ENCODE measurements at regions not wholly inside any gene's neighbourhood (a gene's known extent, or its start where the extent isn't known, plus 50 kb on each side); places are given as distances from the start of the nearest gene placed in this dataset.

- no peak for DNase-seq (ENCODE audit: low spot score in 2 of 2)
- intact Hi-C loops (cut with DNase I; ENCODE audit: low total_unique reads), result no loop called here
- Histone ChIP-seq H3K27me3 (no peaks in the 10 kb centered on the region), H3K4me3 (no peak overlapping the region), H3K27ac (no peak overlapping the region), H3K9me3 (no peaks in the 10 kb centered on the region), H3K4me1 (no peaks in the 10 kb centered on the region), H3K36me3 (no peaks in the 10 kb centered on the region)
- TF ChIP-seq POLR2A (IDR thresholded peaks at IDR 0.05) (no peak), POLR2AphosphoS5 (IDR thresholded peaks at IDR 0.05) (no peak), CTCF (IDR thresholded peaks at IDR 0.05) (no peak)
Measured at GRCh38 chr6:21845439-21846140, 252.0 kb downstream of the SOX4 start.

- H3K4me1 ChIP-seq, result no peaks in the 10 kb centered on the region
- H3K36me3 ChIP-seq, result no peaks in the 10 kb centered on the region
- TF ChIP-seq POLR2A (IDR thresholded peaks at IDR 0.05) (no peak), POLR2AphosphoS5 (IDR thresholded peaks at IDR 0.05) (no peak), CTCF (IDR thresholded peaks at IDR 0.05) (no peak)
Measured at GRCh38 chr6:21846541-21847451, 253.2 kb downstream of the SOX4 start.

GRCh38 chr6:21847711-21848480 lies 254.3 kb downstream of the SOX4 start:
- intact Hi-C loops (cut with DNase I; ENCODE audit: low total_unique reads), result no loop called here

More at GRCh38 chr6:21846541-21847451, 253.2 kb downstream of the SOX4 start:
- Histone ChIP-seq H3K27ac (no peak overlapping the region), H3K9me3 (no peaks in the 10 kb centered on the region), H3K4me3 (no peak overlapping the region), H3K27me3 (no peaks in the 10 kb centered on the region)
- DNase-seq (ENCODE audit: low spot score in 2 of 2), result no peak
- intact Hi-C loops (cut with DNase I; ENCODE audit: low total_unique reads), result no loop called here

GRCh38 chr6:21850691-21851090 lies 257.1 kb downstream of the SOX4 start:
- Histone ChIP-seq H3K4me3 (no peak overlapping the region), H3K36me3 (no peaks in the 10 kb centered on the region), H3K27me3 (no peaks in the 10 kb centered on the region), H3K27ac (no peak overlapping the region), H3K4me1 (no peaks in the 10 kb centered on the region), H3K9me3 (no peaks in the 10 kb centered on the region)
- TF ChIP-seq POLR2A (IDR thresholded peaks at IDR 0.05) (no peak), CTCF (IDR thresholded peaks at IDR 0.05) (no peak), POLR2AphosphoS5 (IDR thresholded peaks at IDR 0.05) (no peak)
- no peak for DNase-seq (ENCODE audit: low spot score in 2 of 2)
- intact Hi-C loops (cut with DNase I; ENCODE audit: low total_unique reads), result no loop called here

More at GRCh38 chr6:21847711-21848480, 254.3 kb downstream of the SOX4 start:
- Histone ChIP-seq H3K4me3 (no peak overlapping the region), H3K27me3 (no peaks in the 10 kb centered on the region), H3K9me3 (no peaks in the 10 kb centered on the region), H3K4me1 (no peaks in the 10 kb centered on the region), H3K27ac (no peak overlapping the region), H3K36me3 (no peaks in the 10 kb centered on the region)
- DNase-seq (ENCODE audit: low spot score in 2 of 2), result no peak
- no peak for TF ChIP-seq CTCF (IDR thresholded peaks at IDR 0.05)
- no peak for TF ChIP-seq POLR2AphosphoS5 (IDR thresholded peaks at IDR 0.05)
- no peak for TF ChIP-seq POLR2A (IDR thresholded peaks at IDR 0.05)

All from breast epithelium (tissue), 4 donors.